GM18499 (cell line): ENCODE measurements at regions not wholly inside any gene's neighbourhood (a gene's known extent, or its start where the extent isn't known, plus 50 kb on each side); places are given as distances from the start of the nearest gene placed in this dataset.
A peak's percentile ranks its signal among the peaks of the same experiment; 100 is the strongest.

Experiments used
- ATAC-seq: cut with Tn5 transposase; IDR thresholded peaks from one replicate; pipeline ENCODE4 v1.9.1; 2021; ENCODE audit warnings: moderate number of reproducible peaks; ENCODE audit not compliant: insufficient read depth, unreplicated experiment

DNA sequence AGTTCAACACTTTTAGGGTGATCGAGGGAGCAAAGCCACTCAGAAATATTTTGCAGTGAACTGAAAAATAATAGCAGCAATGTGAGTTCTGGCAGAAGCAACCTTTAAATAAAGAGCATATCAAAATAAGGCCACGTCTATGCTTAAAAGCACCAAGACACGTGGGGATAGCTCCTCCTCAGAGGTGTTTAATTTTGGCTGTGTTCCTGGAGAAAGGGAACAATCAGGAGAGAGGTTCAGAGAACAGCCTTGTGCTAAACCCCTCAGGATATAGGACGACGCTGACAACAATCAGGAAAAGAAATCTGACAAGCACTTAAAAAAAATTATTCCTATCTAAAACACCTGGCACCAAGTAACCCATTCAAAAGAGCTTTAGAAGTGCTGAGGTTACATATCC lies 471.9 kb upstream of the CELF2 start:
- ATAC-seq: no peak

DNA sequence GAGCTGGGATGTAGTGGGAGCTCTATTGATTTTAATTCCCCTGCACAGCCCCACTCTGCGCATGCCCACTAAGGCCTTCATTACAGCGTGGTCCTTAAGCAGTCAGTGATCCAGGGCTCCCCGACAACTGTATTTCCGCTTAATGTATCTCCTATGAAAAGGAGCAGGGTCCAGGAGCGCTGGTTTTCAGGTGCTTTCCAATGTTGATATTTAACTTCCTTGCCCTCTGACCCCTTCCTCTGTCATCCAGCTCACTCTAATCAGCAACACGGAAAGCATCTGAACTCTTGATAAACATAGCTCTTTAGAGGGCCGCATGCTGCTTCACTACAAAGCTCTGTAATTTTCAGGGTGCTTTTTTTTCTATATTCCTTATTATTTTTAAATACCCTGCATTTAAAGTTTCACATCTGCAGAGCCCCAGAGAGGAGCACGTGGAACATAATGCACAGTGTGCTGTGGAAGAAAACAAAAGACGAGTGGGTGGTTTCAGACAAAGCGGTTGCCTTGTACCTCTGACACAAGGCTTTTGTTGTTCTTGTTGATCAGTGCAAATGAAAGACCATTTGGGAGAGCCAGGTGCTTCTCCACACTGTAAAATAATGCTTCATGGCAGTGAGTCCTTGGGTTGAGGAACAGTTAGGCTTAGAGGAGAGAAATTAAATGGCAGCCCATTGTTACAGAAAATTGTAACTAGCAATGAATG lies 465.9 kb upstream of the CELF2 start:
- ATAC-seq: no peak

DNA sequence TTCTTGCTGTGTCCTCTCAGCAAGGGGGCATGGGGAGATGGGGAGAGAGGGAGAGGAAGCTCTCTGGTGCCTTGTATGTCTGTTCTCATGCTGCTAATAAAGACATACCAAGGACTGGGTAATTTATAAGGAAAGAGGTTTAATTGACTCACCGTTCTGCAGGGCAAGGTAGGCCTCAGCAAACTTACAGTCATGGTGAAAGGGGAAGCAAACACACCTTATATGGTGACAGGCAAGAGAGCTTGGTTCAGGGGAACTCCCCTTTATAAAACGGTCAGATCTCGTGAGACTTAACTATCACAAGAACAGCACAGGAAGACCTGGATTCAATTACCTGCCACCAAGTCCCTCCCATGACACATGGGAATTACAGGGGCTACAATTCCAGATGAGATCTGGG lies 464.7 kb upstream of the CELF2 start:
- no peak for ATAC-seq

DNA sequence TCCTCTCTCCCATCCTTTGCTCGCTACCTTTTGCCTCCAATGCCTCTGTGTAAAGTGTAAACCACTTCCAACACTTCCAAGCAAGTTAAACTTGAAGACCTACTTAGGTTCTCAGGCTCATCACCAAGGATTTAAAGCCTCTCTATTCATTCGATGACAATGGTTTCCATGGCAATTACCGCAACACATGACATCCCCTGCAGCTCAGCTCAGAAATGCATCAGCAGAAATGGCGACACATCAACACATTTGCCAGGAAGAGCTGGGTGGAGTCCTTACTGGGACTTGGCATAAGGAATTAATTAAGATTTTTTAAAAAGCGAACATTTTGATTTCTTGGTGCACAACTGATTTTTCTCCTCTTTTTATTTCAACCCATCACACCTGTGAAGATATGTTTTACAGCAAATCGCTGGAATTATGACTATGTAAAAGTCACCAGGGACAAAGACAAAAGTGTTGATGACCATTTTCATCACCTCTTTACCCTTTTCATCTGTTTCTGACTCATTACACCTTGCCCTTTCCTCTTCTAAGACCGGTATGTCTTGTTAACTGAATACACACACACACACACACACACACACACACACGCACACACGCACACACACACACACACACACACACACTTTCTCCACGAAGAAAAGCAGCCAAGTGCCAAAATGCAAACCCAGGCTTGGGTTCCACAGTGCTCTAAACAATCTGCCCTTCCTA lies 453.4 kb upstream of the CELF2 start:
- no peak for ATAC-seq

DNA sequence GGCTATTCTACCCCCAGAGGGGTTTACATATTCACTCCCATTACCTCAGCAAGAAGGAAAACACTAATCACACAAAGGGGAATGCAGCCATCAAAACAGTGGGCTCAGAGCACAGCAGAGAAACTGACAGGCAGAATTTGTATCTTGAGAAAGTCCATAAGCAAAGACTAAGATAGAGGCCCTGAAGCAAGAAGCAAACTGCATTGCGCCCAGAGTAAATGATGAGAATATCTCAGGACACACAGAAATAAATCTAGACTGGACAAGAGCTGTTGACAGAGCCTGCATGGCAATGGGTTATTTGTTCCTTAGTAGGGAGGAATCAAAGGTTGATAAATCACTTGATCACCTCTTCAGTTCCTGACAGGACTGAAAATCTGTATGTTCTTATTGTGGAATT lies 440.7 kb upstream of the CELF2 start:
- ATAC-seq: no peak

DNA sequence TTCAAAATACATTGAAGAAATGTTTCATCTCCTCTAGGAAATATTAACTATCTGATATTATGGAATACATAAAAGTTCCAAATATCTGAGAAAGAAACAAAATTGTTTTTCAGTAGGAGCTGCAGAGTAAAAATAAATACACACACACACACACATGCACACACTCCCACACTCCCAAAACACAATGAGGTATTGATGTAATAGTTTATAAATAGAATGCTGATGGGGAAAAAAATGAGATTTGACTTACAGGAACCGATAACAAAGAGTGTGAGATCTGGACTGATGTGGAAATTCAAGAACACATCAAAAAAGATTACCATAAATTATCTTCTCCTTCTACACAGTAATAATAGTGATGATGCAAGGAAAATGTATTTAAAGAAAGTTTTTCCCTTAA lies 438.0 kb upstream of the CELF2 start:
- no peak for ATAC-seq

DNA sequence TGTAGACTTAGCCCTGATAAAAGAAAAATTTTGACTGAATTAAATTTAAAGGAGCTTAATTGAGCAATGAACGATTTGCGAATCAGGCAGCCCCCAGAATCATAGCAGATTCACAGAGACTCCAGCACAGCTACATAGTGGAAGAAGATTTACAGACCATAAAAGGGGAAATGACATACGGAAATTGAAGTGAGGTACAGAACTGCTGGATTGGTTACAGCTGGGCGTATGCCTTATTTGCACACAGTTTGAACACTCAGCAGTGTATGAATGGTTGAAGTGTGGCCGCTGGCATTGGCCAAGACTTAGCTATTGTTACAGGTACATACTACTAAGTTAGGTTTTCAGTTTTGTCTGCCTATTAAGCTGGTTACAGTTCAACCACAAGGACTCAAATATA lies 433.5 kb upstream of the CELF2 start:
- ATAC-seq: no peak

DNA sequence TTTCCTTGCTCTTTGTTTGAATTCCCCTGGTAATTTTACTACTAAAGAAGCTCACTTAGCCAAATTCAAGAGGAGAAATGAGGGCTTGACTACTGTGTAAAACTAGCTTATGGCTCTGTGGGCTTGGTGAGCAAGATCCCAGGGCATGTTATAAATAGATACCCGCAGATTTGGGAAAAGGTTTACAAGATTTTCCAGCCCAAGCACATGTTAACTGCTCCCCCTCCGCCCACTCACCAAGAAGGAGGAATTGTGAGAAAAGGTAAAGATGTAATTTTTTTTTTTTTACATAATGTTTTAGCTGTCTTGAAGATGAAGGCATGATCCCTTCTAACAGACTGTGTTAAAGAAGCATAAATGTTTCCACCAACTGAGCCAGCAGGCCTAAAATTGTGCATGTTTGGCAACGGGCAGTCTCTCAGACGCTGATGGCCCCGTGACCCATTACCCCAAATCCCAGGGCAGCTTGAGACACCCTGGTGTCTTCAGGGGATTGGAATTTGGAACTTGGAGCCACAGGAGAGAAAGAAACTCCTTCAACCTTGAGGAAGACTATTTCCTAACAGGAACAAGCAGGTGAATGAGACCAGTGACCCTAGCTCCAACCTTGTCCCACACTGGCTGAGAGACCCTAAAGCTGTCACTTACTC lies 429.8 kb upstream of the CELF2 start:
- no peak for ATAC-seq

DNA sequence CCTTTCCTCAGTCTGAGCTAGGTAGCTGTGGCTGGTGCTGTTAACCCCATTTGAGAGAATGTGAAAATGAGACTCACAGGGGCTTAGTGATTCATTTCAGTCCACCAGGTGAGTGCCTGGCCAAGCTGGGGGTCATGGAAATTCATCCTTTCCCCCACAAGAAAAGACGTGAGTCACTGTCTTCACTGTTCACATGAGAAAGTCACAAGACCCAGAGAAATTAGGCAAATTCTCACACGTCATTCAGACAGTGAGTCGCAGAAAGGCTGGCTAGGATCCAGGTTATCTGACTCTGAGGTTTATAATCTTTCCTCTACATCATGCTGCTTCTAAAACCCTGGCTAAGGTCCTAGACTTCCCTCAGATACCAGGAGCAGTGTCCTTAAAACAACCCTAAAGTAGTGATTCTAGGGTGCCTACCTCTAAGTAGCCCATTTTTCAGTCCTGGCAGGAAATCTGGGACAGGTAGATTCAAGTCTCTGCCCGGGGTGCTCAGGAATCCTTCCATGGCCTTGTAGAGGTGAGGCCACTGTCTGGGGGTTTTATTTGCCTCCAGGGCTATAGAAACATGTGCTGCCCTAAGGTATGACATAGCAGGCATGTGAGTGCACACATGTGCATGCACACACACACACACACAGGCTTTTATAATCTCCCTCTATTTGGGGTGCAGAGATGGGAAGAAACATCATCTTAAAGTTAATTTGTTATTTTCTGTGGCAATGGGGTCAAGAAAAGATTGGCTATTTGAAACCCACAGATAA lies 427.9 kb upstream of the CELF2 start:
- ATAC-seq: peak; percentile 91

DNA sequence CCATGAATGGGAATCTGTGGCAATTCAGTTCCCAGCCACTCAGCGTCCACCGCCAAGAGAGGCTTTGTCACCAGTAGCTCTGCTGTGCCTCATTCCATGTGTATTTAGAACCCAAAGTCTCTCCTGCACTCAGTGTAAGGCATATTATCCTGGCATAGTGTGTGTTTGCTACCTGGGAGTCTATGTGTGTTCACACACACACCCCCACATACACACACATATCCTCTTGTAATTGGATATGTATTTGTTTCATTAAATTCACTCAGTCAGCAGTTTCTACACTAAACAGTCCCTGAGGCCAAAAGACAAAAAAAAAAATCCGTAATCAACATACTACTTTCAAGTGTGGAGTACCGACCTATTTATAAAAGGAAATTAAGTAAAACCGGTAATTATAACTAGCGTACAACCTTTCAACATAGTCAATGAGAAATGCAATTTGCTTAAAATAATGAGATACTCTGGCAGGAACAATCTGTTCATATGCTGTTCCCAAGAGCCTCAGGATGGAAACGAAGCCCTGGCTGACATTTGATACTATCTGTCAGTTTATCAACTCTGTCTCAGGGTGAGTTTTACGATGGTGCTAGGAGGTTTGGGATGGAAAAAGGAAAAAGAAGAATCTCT lies 425.8 kb upstream of the CELF2 start:
- ATAC-seq: no peak

DNA sequence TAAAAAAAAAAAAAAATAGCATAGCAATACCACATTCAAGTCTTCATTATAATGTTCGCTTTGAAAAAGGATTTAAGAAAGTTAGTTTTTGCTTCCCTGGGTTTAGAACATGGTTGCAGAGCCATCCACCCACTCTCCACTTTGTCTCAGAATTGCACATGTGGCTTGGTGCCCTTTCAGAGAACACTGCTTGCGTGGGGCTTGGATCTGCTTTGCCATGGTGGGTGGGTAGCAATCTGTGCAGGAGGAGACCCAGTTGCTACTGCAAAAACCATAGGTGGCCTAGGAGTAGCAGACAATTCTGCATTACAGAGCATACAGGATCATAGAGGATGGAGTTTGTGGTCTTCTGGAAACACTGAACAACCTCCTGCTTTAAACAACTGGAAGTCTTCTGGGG lies 421.4 kb upstream of the CELF2 start:
- no peak for ATAC-seq

DNA sequence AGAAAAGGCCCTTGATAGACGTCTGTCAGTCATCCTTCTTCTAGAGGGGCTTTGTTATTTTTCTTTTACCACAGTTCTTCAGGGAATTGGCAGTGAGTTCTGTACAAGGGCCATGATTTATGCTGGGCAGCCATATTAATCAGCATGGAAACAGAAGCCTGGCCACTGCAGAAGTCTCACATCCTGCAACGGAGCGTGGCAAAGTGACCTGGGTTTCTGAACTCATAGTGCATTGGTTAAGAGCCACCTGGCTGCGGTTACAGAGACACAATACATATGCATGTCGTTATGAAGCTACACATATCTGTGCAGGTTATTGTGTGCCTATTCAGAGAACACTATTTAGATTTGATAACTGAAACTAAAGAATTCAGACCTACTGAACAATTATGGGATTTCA lies 419.4 kb upstream of the CELF2 start:
- no peak for ATAC-seq

DNA sequence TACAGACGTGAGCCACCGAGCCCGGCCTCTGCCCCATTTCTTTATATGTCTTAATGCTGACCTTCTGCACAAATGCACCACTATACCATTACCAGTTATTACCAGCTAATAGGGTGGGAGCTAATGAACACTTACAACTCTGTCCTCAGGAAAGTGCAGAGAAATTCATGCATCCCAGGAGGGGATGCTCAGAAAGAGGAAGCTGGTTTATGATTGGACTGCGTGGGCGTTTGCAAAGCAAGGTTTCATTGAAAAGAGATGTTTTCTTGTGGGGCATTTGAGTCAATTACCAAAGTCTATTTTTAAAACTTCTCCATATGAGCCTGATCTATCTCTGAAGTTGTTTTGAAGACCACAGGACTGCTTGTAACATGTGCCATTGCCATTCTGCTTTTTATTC lies 417.7 kb upstream of the CELF2 start:
- ATAC-seq: no peak

DNA sequence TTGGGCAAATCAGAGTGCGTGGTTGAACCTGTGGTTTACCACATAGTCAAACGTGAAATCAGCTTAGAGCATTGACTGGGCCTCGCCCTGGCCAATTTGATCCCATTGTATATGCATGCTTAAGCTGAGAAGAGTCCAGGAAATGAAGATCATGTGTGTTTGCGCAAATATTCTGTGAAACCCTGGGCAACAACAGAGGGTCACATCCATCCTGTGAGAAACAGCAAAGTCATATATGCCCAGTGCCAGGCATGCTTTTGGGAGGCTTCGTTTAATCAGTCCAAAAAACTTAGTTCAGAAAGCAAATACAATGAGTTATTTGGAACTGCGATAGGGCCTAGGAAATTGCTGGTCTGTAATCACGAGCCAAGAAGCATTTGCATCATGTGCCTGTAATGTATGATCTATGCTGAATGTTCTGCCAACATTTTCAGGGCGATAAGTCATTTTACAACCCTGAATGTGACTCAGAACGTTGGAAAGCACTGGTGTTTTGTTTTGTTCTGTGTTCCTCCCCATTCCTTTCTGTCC lies 412.1 kb upstream of the CELF2 start:
- no peak for ATAC-seq

DNA sequence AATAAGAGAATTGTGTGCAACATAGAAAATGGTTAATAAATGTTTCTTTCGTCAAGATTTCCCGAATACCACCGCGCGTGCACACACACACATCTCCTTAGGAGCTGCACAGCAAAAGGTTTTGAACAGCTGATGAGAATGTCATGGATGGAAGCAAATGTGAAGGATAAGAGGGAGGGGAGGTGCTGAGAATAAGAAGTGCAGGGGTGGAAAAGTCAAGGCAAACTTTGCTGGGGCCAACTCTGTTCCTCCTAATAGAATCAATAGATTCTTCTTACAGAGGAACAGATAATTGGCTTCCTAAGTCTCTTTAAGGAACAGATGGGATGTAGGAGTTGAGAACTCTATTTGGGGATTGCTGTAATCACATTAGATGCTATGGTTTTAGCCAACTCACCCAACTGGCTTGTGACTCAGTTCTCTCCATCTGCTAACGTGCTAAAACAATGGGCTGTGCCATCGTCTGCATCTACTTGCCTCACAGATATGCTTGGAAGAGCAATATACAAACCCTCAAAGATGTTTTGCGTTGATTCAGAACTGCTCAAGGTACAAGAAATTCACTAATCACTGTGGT lies 408.2 kb upstream of the CELF2 start:
- no peak for ATAC-seq

DNA sequence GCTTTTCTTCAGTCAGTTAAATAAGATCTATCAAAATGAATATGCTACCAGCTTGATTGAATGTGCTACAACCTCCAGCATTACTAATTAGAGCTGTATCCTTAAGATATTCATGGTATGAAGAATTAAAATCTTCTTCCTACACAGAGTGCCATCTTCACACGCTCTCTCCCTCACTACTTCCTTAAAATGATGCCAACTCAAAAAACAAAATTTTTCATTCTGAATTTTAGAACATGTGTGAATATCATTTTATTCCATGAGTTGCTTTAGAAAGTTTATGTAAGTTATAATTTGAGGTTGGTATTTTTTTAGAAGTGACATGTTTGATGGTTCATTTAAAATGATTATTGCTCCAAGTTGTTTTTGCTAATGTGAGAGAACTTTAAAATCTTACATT lies 407.5 kb upstream of the CELF2 start:
- no peak for ATAC-seq

DNA sequence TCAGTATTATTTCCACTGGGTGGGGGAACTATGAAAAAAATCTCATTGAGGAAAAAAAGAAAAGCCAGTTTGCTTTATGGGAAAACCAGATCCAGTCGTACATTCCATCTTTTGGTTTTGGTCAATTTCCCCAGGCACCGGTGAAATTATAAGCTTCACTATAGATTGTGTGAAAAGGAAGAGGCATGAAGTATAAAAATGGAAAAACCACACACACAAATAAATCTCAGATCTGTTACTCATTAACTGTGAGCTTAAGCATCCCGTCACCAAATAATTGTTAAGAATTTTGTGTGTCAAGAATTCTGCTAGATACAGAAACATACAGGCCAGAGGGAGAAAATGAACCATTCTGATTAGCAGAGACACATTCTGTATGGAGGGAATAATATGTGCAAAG lies 405.5 kb upstream of the CELF2 start:
- ATAC-seq: no peak

DNA sequence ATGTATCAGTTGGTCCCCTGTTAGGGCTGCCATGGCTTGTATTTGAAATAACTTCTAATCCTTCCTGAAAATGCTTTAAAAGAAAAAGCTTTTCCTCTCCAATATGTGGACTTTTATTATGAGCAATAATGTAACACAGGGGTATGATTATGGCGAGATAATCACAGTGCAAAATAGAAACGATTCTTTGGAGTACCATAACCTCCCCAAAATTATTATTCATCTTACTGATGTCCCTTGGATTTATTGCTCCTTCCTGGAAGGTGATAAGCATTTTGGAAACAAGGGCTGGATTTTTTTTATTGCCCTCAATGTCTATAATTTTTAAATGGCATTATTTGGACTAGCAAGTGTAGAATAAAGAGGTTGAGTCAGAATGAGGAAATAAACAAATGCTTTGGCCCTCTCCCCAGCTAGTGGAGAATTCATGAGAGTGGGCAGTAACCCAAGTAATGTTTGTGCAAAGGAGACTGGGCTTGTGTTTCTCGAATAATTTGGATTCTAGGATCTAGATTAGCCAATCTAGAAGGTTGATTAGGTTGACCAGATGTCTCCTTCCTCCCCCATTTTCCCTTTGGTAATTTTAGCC lies 403.9 kb upstream of the CELF2 start:
- no peak for ATAC-seq

DNA sequence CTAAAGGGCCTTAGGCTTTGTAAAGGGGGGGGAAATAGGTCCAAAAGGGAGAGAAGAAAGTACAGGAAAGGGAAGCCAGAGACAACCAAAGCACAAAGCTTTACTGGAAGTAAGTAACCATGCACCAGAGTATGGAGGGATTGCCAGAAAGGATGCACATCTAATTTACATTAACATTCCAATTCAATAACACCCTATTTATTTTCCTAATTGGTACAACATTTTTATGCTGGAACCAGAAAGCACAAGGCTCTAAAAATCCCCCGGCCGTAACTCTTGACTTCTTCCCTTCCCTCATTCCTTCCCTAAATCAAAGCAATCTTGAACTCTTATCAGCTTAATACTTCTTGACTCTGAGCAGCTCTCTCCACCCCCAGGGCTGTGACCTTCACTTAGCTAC lies 400.0 kb upstream of the CELF2 start:
- ATAC-seq: no peak

DNA sequence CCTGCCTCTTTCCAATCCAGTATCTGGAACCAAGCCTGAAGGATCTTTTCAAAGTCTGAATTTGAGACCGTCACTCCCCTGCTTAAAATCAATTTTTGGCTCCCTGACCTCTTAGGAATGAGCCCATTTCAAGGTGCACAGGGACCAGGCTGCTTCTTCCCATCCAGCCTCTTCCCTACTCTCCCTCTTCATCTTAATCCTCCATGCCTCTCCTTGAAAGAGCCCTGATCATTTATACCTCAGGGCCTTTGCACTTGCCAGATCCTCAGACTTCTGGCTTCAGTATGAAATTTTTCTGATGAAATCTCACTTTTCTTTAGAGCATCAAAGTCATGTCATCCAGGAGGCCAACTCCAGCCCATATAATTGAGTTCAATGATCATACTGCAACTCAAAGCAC lies 399.5 kb upstream of the CELF2 start:
- no peak for ATAC-seq
